ENCODE measurements at regions not wholly inside any gene's neighbourhood (a gene's known extent, or its start where the extent isn't known, plus 50 kb on each side); places are given as distances from the start of the nearest gene placed in this dataset.

GRCh38 chr15:46039703-46040102 is 404.9 kb downstream of the SQOR start:
- no peak for TF ChIP-seq GATA2 (IDR thresholded peaks at IDR 0.05; ENCODE audit: low read depth, low read length)
- TF ChIP-seq GATA3 (IDR thresholded peaks at IDR 0.05; ENCODE audit: low read depth, low read length): no peak
